ENCODE measurements at regions not wholly inside any gene's neighbourhood (a gene's known extent, or its start where the extent isn't known, plus 50 kb on each side); places are given as distances from the start of the nearest gene placed in this dataset.

- no peak for ATAC-seq
Observed at GRCh38 chr19:31718898-31719297, 369.7 kb upstream of the TSHZ3 start.

GRCh38 chr19:31723101-31723500 is 373.9 kb upstream of the TSHZ3 start:
- no peak for ATAC-seq

GRCh38 chr19:31725051-31725450 is 375.8 kb upstream of the TSHZ3 start:
- no peak for ATAC-seq

- no peak for ATAC-seq
Observed at GRCh38 chr19:31727536-31727935, 378.3 kb upstream of the TSHZ3 start.

GRCh38 chr19:31730270-31730669 is 381.0 kb upstream of the TSHZ3 start:
- ATAC-seq, result no peak

- ATAC-seq, result no peak
Observed at GRCh38 chr19:31733591-31733990, 384.4 kb upstream of the TSHZ3 start.

GRCh38 chr19:31742249-31742648 is 393.0 kb upstream of the TSHZ3 start:
- ATAC-seq, result no peak

- ATAC-seq, result no peak
Observed at GRCh38 chr19:31745731-31746130, 396.5 kb upstream of the TSHZ3 start.

- no peak for ATAC-seq
Observed at GRCh38 chr19:31749231-31749630, 400.0 kb upstream of the TSHZ3 start.

- ATAC-seq, result no peak
Observed at GRCh38 chr19:31759359-31759758, 410.1 kb upstream of the TSHZ3 start.

GRCh38 chr19:31761281-31761913 is 412.2 kb upstream of the TSHZ3 start:
- ATAC-seq, result no peak

GRCh38 chr19:31770223-31770622 is 421.0 kb upstream of the TSHZ3 start:
- ATAC-seq, result no peak

- no peak for ATAC-seq
Observed at GRCh38 chr19:31772915-31773314, 423.7 kb upstream of the TSHZ3 start.

GRCh38 chr19:31781542-31781941 is 432.3 kb upstream of the TSHZ3 start:
- no peak for ATAC-seq

- no peak for ATAC-seq
Observed at GRCh38 chr19:31783592-31783991, 434.4 kb upstream of the TSHZ3 start.

GRCh38 chr19:31784671-31785101 is 435.4 kb upstream of the TSHZ3 start:
- no peak for ATAC-seq

- ATAC-seq, result no peak
Observed at GRCh38 chr19:31801611-31802010, 452.4 kb upstream of the TSHZ3 start.

GRCh38 chr19:31803835-31804446 is 454.7 kb upstream of the TSHZ3 start:
- ATAC-seq, result no peak

GRCh38 chr19:31804668-31805067 is 455.4 kb upstream of the TSHZ3 start:
- ATAC-seq, result no peak

GRCh38 chr19:31810536-31811109 is 461.4 kb upstream of the TSHZ3 start:
- ATAC-seq, result no peak

GRCh38 chr19:31817971-31818797 is 468.9 kb upstream of the TSHZ3 start:
- ATAC-seq, result no peak

GRCh38 chr19:31818798-31819105 is 469.5 kb upstream of the TSHZ3 start:
- ATAC-seq, result no peak

- no peak for ATAC-seq
Observed at GRCh38 chr19:31819837-31820236, 470.6 kb upstream of the TSHZ3 start.

- no peak for ATAC-seq
Observed at GRCh38 chr19:31821346-31821745, 472.1 kb upstream of the TSHZ3 start.

Data from activated CD4-positive, CD25-positive, alpha-beta regulatory T cell treated with anti-CD3 and anti-CD28 coated beads, Interleukin-2, amount 50 U/mL, for 24 hours (primary cell).